GM23248 (cell line): ENCODE measurements at regions not wholly inside any gene's neighbourhood (a gene's known extent, or its start where the extent isn't known, plus 50 kb on each side); places are given as distances from the start of the nearest gene placed in this dataset.

Source experiments
- EZH2 ChIP-seq: fragments of 200-600 bp; sonication (generic); IDR thresholded peaks from 2 replicates; pipeline ENCODE4 v1.6.1; 2018; ENCODE audit warnings: antibody characterized with exemption, mild to moderate bottlenecking; ENCODE audit not compliant: insufficient read depth, poor library complexity, severe bottlenecking
- EZH2phosphoT487 ChIP-seq: fragments of 200-600 bp; sonication (generic); IDR thresholded peaks from 2 replicates; pipeline ENCODE4 v1.6.1; 2018; ENCODE audit warnings: antibody characterized with exemption, moderate library complexity, mild to moderate bottlenecking, low read depth; ENCODE audit not compliant: insufficient read depth

- TF ChIP-seq EZH2 (no peak), EZH2phosphoT487 (no peak)
Observed at GRCh38 chr13:73667756-73668155, 466.4 kb downstream of the KLF12 start.
